SKM-1 (cell line): ENCODE measurements at regions not wholly inside any gene's neighbourhood (a gene's known extent, or its start where the extent isn't known, plus 50 kb on each side); places are given as distances from the start of the nearest gene placed in this dataset.
"Not testable (repeated sequence)": the region's sequence is repeated elsewhere in the genome, so short reads cannot be mapped to it uniquely, and the experiment has no call there.

ENCODE experiments used
- DNase-seq: peaks from one replicate; lab custom pipeline; 2025; ENCODE audit not compliant: unreplicated experiment; lab: John Stamatoyannopoulos, UW

DNA sequence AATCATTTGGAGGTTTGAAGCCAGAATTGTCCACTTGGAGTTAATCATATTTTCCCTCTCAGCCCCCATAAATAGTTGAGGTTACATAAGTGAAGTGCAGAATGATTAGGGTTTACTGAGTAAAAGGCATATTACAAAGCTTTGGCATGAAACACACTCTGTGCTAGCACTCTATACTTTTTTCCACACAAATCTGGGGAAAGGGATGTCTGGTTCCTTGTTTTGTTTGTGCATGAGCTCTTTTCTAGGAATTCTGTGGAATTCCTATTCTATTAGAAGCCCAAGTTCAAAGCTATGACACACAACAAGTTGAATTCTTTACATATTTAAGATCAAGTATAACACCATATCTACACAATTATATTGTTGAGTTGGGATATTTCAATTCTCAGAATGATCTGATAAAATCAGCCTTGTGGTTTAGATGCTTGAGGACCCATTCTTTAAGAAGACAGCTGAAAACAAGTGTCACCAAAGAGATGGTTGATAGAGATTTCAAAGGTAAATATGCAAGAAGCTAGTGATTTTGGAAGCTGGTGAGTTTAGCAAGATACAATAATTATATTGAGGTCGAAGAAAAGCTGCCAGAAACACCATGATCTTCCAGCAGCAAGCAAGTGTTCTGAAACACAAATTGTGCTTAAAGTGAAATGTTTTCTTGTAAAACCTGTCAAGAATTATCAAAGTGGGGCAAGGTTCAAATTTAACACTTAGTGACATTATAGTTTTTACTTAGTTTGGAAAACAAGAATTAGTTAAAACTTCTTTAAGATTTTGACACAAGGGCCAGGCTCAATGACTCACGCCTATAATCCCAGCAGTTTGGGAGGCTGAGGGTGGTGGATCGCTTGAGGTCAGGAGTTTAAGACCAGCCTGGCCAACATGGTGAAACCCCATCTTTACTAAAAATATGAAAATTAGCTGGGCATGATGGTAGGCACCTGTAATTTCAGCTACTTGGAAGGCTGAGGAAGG is 122.6 kb downstream of the INHBA start:
- no peak for DNase-seq

DNA sequence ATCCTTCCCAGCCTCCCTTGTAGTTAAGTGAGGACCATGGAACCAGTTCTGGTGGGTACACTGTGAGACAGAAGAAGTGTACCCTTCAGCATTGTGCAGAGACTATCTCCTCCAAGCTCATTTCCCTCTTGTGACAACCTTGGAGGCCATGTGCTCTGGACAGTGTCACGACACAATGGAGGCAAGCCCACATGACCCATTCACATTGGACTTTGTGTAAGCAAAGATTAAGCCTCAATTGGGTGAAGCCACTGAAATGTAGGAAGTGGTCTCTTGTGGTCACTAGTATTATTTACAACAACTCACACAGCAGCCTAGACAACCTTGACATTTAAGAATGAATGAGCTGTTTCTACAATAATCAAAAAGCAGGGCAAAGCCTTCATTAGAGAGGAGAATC is 124.2 kb downstream of the INHBA start:
- no peak for DNase-seq

DNA sequence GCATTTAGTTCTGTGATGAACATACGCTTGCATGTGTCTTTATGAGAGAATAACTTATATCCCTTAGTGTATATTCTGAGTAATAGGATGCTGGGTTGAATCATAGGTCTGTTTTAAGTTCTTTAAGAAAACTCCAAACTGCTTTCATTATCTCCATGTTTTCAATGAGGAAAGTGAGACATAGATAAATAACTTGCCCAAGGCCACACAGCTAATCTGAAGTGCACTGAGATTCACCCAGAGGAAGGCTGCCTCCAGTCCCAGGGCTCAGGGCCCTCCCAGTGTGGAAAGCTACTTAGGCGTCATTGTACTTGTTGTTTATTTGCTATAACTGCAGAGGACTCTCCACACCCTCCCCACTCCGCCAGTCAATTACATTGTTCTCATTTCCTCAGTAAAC is 126.7 kb downstream of the INHBA start:
- DNase-seq: no peak

DNA sequence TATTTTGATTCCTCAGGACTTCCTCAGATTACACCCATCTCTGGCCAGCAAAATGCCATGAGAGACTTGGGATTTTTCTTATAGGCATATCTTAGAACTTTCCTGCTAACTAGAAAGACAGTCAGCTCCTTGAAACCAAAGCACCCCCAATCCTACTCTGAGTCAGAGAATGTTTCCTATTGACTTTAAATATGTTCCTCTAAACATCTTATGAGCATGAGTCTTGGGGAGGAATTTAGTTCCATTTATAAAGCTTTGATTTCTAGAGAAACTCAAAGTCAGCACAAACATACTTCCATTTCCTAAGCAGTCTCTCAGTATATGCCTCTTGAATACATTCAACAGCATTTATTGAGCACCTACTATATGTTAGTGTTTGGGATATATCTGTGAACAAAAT is 128.5 kb downstream of the INHBA start:
- DNase-seq: no peak

DNA sequence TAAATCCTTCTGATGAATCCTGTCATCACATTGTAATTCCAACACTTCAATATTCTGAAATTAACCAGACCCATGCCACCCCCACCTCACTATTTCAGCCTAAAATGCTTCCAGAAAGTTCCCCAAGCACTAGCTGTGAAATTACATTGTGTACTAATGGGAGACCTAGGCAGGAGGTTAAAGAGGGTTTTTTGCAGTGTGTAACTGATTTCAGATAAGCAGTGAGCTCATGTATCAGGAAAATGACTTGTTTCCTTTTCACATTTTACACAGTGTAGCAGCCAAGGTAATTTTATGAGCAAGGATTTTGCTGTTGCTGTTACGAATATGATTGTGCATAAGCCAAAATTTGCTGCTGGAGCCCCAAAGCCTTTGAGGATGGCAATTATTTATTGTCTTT is 129.0 kb downstream of the INHBA start:
- no peak for DNase-seq

DNA sequence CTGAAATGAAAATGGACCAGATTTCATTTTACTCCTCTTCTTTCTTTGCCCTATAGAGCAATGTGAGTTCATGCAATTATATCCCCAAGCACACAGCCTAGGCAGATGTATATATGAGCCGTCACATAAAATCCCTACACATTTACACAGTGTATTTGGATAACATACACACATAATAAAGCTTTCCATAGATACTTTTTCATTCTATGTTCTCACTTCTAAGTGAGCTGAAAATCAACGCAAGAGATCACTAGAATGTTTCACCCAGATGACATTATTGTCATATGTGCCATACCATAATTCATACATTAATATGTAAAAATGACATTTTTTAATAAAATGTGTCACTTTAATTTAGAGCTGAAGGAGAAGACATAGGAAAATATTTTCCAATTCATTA is 129.4 kb downstream of the INHBA start:
- DNase-seq: no peak

DNA sequence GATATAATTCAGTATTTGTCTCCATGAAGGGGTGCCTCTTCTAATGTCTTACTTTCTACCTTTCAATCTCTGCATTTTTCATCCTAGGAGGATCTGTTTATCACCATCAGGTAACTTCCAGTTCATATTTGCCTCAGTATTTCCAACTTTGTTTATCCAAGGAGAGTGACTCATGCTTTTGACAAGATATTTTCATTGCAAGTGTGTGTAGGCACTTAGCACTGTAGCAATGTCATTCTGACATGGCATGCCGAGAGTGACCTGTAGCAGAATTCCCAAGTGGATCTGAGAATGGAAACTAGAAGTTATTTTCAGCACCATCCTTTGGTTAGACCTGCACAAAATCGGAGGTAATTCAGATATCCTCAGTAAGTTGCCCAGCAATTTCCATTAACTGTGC is 129.9 kb downstream of the INHBA start:
- no peak for DNase-seq

DNA sequence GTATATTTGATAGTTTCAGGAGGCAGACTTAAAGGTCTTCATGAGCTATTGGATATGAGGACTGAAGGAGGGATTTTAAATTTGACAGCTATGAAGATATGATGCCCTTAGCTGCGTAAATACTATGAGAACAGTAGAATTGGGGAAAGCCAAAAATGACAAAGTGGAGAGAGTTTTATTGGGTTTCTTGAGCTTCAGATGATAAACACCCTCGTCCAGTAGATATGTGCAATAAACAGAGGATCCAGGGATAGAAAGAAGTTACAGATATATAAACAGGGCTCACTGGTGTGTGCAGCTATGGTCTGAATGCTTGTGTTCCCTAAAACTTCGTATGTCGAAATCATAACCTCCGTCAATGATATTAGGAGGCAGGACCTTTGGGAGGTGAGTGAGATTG is 131.3 kb downstream of the INHBA start:
- no peak for DNase-seq

DNA sequence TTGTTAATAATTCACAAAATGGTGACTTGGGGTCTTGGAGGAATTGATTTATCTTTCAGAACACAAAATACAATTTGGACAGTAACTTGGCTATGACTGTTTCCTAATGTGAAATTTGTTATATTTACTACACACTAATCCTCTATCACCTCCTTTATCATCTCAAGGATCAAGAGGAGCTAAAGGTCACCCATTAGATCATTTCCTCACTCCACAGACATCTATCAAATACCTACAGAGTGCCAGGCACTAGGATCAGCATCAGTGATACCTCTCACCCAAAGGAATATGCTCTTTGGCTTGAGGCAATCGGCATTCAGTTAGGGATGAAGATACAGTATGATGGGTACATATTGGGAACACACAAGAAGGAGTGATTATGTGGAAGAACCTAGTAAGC is 132.1 kb downstream of the INHBA start:
- DNase-seq: no peak

DNA sequence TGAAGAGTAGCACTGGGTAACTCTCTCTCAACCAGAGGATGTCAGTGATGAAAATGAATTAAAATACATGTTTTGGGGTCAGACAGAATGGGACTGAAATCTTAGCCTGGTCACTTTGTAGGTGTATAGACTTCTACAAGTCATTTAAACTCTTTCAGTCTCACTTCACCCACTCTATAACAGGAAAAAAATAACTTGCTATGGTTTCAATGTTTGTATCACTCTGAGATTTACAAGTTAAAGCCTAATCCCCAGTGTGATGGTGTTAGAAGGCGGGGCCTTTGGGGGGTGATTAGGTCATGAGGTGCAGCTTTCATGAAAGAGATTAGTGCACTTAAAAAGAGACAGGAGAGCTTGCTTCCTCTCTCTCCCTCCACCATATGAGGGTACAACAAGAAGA is 134.8 kb downstream of the INHBA start:
- no peak for DNase-seq

DNA sequence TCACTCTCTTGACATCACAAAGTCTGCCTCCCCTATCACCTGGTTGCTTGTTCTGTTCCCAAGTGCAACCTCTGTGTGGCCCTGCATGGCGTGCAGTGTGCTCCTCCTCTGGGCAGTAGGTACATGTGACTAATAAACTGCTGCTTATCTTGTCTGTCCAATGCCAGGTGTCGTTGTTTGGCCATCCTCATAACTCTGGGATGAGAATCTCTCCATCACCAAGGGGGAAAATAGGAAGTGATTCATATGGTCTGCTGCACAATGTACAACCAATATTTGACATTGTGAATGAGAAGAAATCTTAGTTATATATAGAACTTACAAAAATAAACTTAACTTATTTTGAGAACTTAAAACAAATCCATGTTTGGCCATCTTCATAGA is 135.2 kb downstream of the INHBA start:
- DNase-seq: no peak

DNA sequence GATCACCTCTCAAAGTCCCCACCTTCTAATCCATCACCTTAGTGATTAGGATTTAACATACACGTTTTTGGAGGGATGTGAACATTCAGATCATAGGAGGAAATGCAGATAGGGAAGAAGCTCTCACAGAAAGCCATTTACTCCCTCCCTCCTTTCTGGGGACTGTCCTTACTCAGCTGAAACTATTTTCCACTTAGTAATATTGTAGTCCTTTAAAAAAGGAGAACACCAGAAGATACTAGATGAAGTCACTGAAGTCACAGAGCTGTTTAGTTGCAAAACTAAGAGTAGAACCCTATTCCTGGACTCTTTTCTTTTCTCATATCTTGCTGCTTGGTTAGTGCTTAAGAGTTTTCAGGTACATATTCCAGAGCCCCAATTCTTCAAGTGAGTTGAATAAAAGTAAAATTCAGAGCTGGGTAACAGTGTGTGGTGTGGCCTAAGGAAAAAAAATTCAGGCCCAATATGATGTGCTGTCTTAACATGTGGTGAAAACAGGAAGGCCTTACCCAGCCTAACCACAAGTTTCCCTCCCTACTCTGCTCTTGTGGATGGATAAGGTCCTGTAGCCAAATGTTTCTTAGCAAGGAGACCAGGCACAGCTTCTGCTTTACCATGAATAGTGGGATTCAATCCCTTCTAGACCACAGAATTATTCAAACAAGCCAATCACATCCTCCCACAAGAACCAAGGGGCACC is 135.7 kb downstream of the INHBA start:
- DNase-seq: peak; percentile 34

DNA sequence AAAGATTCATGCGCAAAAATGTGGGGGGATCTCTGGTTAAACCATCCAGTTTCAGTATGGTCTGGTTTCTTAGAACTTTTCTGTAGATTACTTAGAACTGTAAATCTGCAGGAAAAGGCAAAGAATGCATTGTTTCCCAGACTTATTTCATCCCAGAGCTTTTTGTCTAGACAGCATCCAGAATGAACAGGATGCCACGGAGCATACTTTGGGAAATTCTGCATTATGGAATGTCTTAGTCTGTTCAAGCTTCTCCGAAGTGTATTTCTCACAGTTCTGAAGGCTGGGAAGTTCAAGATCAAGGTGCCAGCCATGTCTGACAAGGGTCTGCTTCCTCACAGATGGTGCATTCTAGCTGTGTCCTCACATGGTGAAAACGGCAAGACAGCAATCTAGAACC is 136.3 kb downstream of the INHBA start:
- no peak for DNase-seq

DNA sequence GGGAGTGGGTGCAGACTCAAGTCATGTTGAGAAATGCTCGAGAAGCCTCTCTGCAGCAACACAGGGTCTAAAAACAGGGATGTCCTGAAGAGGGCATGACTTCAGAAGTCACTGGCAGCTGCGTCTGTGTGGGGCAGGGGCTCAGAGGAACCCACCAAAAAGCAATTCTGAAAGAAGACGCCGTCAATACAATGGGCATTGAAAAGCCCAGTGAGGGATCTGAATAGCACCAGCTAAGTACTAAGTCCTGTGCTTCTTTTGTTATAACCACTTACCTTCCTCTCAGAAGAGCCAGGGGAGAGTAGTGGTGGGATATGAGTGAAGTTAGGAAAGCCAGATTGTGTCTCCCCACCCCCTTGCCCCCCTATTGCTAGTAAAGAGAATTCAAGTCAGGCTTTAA is 137.2 kb downstream of the INHBA start:
- DNase-seq: no peak

DNA sequence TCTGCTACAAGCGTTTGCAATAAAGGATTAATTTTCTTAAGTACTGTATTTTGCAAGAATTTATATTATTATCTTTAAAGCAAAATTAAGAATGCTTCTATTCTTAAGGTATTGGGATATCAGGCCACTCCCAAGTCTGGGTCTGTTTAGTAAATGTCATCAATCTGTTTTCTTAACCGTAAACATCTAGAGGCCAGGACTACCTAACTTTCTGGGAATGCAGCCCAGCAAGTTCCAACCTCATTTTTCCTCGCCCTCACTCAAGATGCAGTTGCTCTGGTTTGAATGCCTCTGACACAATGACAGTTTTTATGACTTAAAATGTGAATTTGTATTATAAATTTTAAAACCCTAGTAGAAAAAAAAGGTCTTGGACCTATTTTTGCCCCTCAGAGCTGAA is 143.5 kb downstream of the INHBA start:
- DNase-seq: no peak

DNA sequence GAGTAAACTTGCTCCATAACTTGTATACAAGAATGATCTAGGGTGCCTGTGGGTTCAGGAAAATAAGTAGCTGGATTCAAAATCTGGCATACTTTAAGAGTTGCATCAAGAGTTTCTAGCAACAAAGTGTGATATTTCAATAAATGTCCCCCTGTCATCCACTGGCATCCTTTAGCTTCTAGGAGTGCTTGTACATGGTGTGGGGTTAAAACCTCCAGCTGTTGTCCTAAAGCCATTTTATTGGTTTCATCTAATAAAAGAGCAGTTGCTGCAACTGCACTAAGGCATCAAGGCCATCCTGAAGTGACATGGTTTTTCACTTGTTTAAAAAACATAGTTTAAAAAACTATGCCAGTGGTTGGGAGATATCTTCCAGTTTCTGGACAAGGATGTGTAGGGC is 148.4 kb downstream of the INHBA start:
- no peak for DNase-seq

DNA sequence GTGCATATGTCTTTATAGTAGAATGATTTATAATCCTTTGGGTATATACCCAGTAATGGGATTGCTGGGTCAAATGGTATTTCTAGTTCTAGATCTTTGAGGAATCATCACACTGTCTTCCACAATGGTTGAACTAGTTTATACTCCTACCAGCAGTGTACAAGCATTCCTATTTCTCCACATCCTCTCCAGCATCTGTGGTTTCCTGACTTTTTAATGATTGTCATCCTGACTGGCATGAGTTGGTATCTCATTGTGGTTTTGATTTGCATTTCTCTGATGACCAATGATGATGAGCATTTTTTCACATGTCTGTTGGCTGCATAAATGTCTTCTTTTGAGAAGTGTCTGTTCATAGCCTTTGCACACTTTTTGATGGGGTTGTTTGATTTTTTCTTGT is 152.8 kb downstream of the INHBA start:
- DNase-seq: not testable (repeated sequence)

DNA sequence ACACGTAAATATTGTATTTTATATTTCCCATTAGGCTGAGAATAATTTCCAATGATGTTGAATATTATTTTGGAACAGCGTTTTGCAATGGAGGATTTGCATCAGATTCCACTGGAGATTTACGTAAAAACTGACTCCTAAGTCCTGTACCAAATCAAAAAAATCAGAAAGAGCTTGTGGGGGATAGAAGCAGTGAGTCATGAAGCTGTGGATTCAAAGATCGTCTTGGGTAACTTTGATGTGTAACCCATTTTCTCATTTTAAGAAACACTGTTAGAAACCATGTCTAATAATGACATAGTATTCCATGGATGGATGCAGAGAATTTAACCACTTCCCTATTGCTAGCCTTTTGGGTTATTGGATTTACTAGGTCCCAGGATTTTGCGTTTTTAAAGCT is 158.6 kb downstream of the INHBA start:
- DNase-seq: no peak

DNA sequence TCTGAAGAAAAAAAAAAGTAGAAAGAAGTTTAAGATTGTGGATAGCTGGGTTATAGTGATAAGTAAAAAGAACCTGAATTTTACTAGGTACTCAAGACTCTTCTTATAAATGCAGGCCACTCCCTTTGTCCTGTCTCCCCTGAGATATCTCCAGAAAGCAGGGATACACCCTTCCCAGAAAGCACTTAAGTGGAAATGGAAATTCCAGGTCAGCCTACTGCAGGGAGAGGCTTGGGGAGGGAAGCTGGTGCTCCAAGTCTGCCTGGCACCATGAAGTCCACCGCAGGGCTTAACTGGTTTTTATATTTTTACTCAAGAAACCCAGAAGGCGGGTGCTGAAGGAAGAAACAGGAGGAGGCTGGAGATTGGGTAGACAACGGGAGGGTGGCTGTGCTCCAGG is 162.3 kb downstream of the INHBA start:
- no peak for DNase-seq

DNA sequence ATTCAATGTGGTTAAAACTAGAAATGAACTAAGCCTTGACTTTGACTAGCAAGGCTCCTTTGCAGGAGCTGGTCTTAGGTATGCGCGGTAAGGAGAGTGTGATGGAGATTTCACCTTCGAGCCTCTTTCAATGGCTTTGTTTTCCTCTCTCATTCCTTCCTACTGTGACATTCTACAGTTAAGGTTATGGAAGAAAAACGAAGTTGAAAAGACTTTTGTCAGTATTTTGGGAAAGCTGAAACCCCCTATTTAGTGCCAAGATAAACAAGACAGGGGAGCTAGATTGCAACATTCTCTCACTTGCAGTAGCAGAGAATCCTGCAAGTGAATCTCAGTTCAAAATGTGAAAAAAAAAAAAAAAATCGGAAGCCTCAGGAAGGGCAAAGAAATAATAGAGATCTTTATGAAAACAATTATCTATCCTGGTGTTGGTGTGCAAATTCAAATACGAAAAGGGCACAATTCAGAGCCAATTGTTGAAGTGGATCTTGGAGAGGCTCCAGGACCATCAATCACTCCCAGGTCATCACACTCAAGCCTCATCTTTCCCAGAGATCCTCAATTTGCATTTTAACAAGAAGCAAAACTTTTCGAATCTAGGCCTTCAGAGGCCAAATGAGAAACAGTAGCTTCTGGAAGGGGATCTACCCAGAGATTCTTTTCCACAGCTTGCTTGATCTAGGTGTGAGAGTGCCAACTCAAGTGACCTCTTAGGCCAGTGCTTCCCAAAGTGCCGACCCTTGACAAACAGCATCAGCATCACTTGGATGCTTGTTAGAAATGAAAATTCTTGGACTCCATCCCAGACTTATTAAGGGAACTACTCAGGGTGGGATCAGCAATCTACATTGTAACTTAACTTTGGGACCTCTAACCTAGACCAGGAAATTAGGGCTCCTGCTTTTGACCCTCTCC is 163.8 kb downstream of the INHBA start:
- DNase-seq: no peak

DNA sequence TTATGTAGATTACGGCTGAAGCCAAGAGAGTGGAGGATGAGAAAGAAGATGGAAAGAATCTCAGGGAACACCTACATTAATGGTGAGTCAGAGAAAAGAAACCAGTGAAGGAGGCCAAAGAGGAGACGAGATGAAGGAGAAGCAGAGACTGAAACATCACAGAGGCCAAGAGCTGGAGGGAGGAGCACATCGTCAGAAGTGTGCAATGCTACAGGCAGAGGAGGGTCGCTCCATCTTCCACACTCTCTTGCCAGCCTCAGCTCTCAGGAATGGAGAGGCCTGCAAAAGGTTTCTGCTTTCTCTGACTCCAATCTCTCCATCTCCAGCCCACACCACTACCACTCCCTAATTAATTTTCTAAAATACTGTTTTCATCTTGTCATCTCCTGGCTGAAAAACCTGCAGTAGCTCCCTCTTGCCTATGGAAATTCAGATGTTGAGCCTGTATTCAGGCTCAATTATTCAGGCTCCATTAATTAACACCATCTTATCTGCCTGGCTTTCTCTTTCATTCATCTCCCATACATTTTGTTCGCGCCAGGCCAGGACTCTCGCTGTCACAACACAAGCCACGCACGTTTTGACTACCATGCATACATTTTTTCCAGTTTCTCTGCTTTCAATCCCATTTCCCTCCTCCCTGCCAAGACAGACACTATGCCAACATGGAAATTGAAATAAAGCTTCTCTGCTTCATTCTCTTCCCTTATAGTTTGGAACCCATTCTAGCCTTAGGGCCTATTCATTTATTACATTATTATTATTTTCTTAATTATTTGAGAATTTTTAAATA is 165.8 kb downstream of the INHBA start:
- no peak for DNase-seq
